ENCODE measurements at regions not wholly inside any gene's neighbourhood (a gene's known extent, or its start where the extent isn't known, plus 50 kb on each side); places are given as distances from the start of the nearest gene placed in this dataset.
"Not testable (repeated sequence)": the region's sequence is repeated elsewhere in the genome, so short reads cannot be mapped to it uniquely, and the experiment has no call there.

GRCh38 chr7:150025802-150026201, 152.0 kb downstream of the ATP6V0E2 start:
- not testable (repeated sequence) for TF ChIP-seq CTCF (conservative IDR thresholded peaks at IDR 0.05; ENCODE audit: low read depth, low read length); EZH2 (IDR thresholded peaks at IDR 0.05; ENCODE audit: low read length, unreplicated experiment); EZH2phosphoT487 (IDR thresholded peaks at IDR 0.05; ENCODE audit: borderline replicate concordance, low read length)

Data from PC-3 (cell line).